IMR-90 (cell line): ENCODE measurements at regions not wholly inside any gene's neighbourhood (a gene's known extent, or its start where the extent isn't known, plus 50 kb on each side); places are given as distances from the start of the nearest gene placed in this dataset.

Source experiments
- ATAC-seq: fragments of 200-7000 bp; cut with Tn5 transposase; 2 replicates; pipeline ENCODE4 v1.9.1; 2020; ENCODE audit warnings: low read depth, mild to moderate bottlenecking, moderate library complexity
- BruUV-seq: library from RNA; stranded (reverse); fragments of 400-500 nt; replicated peaks from 2 replicates; lab custom pipeline; 2021; lab: Mats Ljungman, UMichigan
- CTCF ChIA-PET: fragments of 300-600 bp; formaldehyde crosslinking; extraction: SDS; loops from one replicate; lab custom pipeline; 2021; ENCODE audit warnings: antibody characterized with exemption; lab: Yijun Ruan, JAX
- POLR2A ChIA-PET: fragments of 300-600 bp; sonication (Branson Sonifier 250); formaldehyde crosslinking; loops from one replicate; lab custom pipeline; 2022; ENCODE audit warnings: antibody characterized with exemption; ENCODE audit not compliant: unreplicated experiment; lab: Charles Lee
- DNase-seq: peaks from one replicate; pipeline ENCODE4 v3.0.0; 2013
- H2AFZ ChIP-seq: replicated peaks from 2 replicates; pipeline ENCODE3; 2013; ENCODE audit warnings: low read length, mild to moderate bottlenecking; ENCODE audit not compliant: poor library complexity
- H2AK5ac ChIP-seq: 2 replicates; pipeline ENCODE4 v1.6.1; 2013; ENCODE audit warnings: low read depth, low read length, inconsistent platforms
- H2AK9ac ChIP-seq: replicated peaks from 2 replicates; pipeline ENCODE3; 2013; ENCODE audit warnings: mild to moderate bottlenecking, low read depth, low read length, moderate library complexity; ENCODE audit not compliant: poor library complexity
- H2BK120ac ChIP-seq: 2 replicates; pipeline ENCODE4 v1.6.1; 2013; ENCODE audit warnings: low read depth, low read length, inconsistent platforms
- H2BK15ac ChIP-seq: 3 replicates; pipeline ENCODE4 v1.6.1; 2013; ENCODE audit warnings: low read depth, low read length, inconsistent platforms
- H2BK20ac ChIP-seq: 2 replicates; pipeline ENCODE4 v1.6.1; 2013; ENCODE audit warnings: low read depth, mild to moderate bottlenecking, inconsistent platforms, low read length, moderate library complexity
- H2BK5ac ChIP-seq: 2 replicates; pipeline ENCODE4 v1.6.1; 2013; ENCODE audit warnings: mild to moderate bottlenecking, low read depth, low read length, inconsistent platforms; ENCODE audit not compliant: poor library complexity, severe bottlenecking
- H3K14ac ChIP-seq: replicated peaks from 2 replicates; pipeline ENCODE4 v1.6.1; 2013; ENCODE audit warnings: low read depth, low read length, inconsistent platforms
- H3K18ac ChIP-seq: 2 replicates; pipeline ENCODE4 v1.6.1; 2013; ENCODE audit warnings: low read depth, low read length, control low read depth
- H3K23ac ChIP-seq: 2 replicates; pipeline ENCODE4 v1.6.1; 2013; ENCODE audit warnings: low read depth, low read length, inconsistent platforms
- H3K27ac ChIP-seq: 2 replicates; pipeline ENCODE4 v1.5.1; 2013; ENCODE audit warnings: mild to moderate bottlenecking, control low read depth, low read length; ENCODE audit not compliant: insufficient read depth
- H3K27me3 ChIP-seq: 2 replicates; pipeline ENCODE4 v1.6.1; 2013; ENCODE audit warnings: low read length; ENCODE audit not compliant: control insufficient read depth, insufficient read depth
- H3K36me3 ChIP-seq: 2 replicates; pipeline ENCODE4 v1.6.1; 2013; ENCODE audit warnings: low read length, mixed read lengths; ENCODE audit not compliant: control insufficient read depth, insufficient read depth
- H3K4ac ChIP-seq: 2 replicates; pipeline ENCODE4 v1.6.1; 2013; ENCODE audit warnings: low read depth, low read length, inconsistent platforms
- H3K4me1 ChIP-seq: 2 replicates; pipeline ENCODE4 v1.6.1; 2013; ENCODE audit warnings: low read length, mixed read lengths; ENCODE audit not compliant: control insufficient read depth, insufficient read depth
- H3K4me2 ChIP-seq: 2 replicates; pipeline ENCODE4 v1.6.1; 2013; ENCODE audit warnings: low read depth, mild to moderate bottlenecking, control low read depth, low read length, moderate library complexity
- H3K4me3 ChIP-seq: 2 replicates; pipeline ENCODE4 v1.5.1; 2013; ENCODE audit warnings: low read depth, mild to moderate bottlenecking, control low read depth, low read length, moderate library complexity; ENCODE audit not compliant: insufficient read depth
- H3K56ac ChIP-seq: 2 replicates; pipeline ENCODE4 v1.6.1; 2013; ENCODE audit warnings: low read length, inconsistent platforms; ENCODE audit not compliant: insufficient read depth; ENCODE audit errors: extremely low read depth
- H3K79me1 ChIP-seq, 2 experiments: 2 replicates each; pipeline ENCODE4 v1.6.1; 2013; ENCODE audit warnings: low read length in 2 of 2, inconsistent platforms in 1 of 2, low read depth in 1 of 2
- H3K9ac ChIP-seq: 2 replicates; pipeline ENCODE4 v1.6.1; 2013; ENCODE audit warnings: low read depth, low read length, control low read depth
- H3K9me1 ChIP-seq: 2 replicates; pipeline ENCODE4 v1.6.1; 2013; ENCODE audit warnings: low read length, inconsistent platforms; ENCODE audit not compliant: insufficient read depth
- H3K9me3 ChIP-seq: 2 replicates; pipeline ENCODE4 v1.6.1; 2013; ENCODE audit warnings: low read length; ENCODE audit not compliant: control insufficient read depth, insufficient read depth
- H4K20me1 ChIP-seq: 2 replicates; pipeline ENCODE4 v1.6.1; 2013; ENCODE audit warnings: low read length, inconsistent platforms; ENCODE audit not compliant: insufficient read depth
- H4K5ac ChIP-seq: 2 replicates; pipeline ENCODE4 v1.6.1; 2013; ENCODE audit warnings: mild to moderate bottlenecking, low read depth, low read length, control low read depth
- H4K8ac ChIP-seq, 2 experiments: 2 replicates each; pipeline ENCODE4 v1.6.1; 2013; ENCODE audit warnings: low read depth in 2 of 2, low read length in 2 of 2, control low read depth in 1 of 2, inconsistent platforms in 1 of 2
- H4K91ac ChIP-seq: 2 replicates; pipeline ENCODE4 v1.6.1; 2013; ENCODE audit warnings: low read depth, low read length, inconsistent platforms; ENCODE audit not compliant: insufficient read depth
- BHLHE40 ChIP-seq: fragments of 150-350 bp; IDR thresholded peaks from 2 replicates; pipeline ENCODE4 v1.6.1; 2016; ENCODE audit warnings: mild to moderate bottlenecking, low read depth, low read length
- CEBPB ChIP-seq: IDR thresholded peaks from 2 replicates; pipeline ENCODE4 v1.6.1; 2012; ENCODE audit warnings: low read depth, low read length, improper control_type of control experiment
- MAFK ChIP-seq: IDR thresholded peaks from 2 replicates; pipeline ENCODE4 v1.6.1; 2012; ENCODE audit warnings: low read depth, low read length, improper control_type of control experiment
- MAZ ChIP-seq: IDR thresholded peaks from 2 replicates; pipeline ENCODE4 v1.6.1; 2012; ENCODE audit warnings: low read depth, mild to moderate bottlenecking, low read length, improper control_type of control experiment, moderate library complexity, borderline replicate concordance
- NFE2L2 ChIP-seq: fragments of 150-350 bp; IDR thresholded peaks from 2 replicates; pipeline ENCODE4 v1.6.1; 2016; ENCODE audit warnings: low read depth, mild to moderate bottlenecking, low read length
- RCOR1 ChIP-seq: IDR thresholded peaks from 2 replicates; pipeline ENCODE4 v1.6.1; 2012; ENCODE audit warnings: mild to moderate bottlenecking, low read length, improper control_type of control experiment; ENCODE audit not compliant: insufficient replicate concordance
- WGBS, 2 experiments: methylation state at CpG; one replicate each; pipeline versions ENCODE4 v1.1.5 to v1.1.7; 2013; ENCODE audit warnings: missing lambda C conversion rate in 2 of 2; ENCODE audit not compliant: insufficient read length in 1 of 2; ENCODE audit errors: extremely low coverage in 2 of 2; 5-methylcytosine and 5-hydroxymethylcytosine counted together
- dilution Hi-C: fragments of 300-500 bp; cut with HindIII; formaldehyde crosslinking; loops from one replicate; pipeline ENCODE4 v1.14.3; 2018; ENCODE audit warnings: low sequenced_read_pairs; ENCODE audit not compliant: unreplicated experiment
- in situ Hi-C: fragments of 300-500 bp; cut with MboI; formaldehyde crosslinking; loops from 3 replicates; pipeline ENCODE4 v1.14.3; 2019; ENCODE audit warnings: low sequenced_read_pairs, inconsistent platforms, mixed read lengths
- intact Hi-C: fragments of 100-400 bp; cut with micrococcal nuclease; formaldehyde crosslinking; loops from 2 replicates; pipeline ENCODE4 v1.10.0; 2022
- TF ChIP-seq, protein P1 (sequence below): fragments of 150-350 bp; IDR thresholded peaks from 2 replicates; pipeline ENCODE4 v1.6.1; 2017; ENCODE audit warnings: mild to moderate bottlenecking, antibody characterized with exemption, low read length, low read depth

DNA sequence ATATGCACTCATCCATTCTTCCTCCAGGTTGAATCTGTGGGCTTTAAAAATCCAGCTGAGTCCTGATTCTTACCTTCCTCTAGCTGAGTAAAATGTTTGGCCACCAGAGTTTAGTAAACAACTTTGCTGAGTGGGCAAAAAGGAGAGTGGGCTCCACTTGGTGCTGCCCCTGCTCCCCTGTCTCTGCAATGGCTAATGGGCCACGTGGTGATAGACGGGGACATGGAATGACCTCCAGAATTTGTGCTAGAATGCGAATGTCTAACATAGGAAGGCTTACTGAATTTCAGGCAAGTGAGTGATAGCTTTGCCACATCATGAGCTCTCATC is 137.3 kb upstream of the CES5A start:
- no peak overlapping the region for H3K18ac ChIP-seq
- no peak overlapping the region for H3K9ac ChIP-seq
- no peak overlapping the region for H4K91ac ChIP-seq
- no peaks in the 10 kb centered on the region for H3K79me1 ChIP-seq
- no peak overlapping the region for H3K14ac ChIP-seq
- CTCF ChIA-PET: no interaction called here
- no peaks in the 10 kb centered on the region for H3K27me3 ChIP-seq
- TF ChIP-seq MAZ: no peak
- peak; percentile 68 for TF ChIP-seq MAFK
- TF ChIP-seq NFE2L2: no peak
- TF ChIP-seq, protein P1, sequence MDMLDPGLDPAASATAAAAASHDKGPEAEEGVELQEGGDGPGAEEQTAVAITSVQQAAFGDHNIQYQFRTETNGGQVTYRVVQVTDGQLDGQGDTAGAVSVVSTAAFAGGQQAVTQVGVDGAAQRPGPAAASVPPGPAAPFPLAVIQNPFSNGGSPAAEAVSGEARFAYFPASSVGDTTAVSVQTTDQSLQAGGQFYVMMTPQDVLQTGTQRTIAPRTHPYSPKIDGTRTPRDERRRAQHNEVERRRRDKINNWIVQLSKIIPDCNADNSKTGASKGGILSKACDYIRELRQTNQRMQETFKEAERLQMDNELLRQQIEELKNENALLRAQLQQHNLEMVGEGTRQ: no peak
- no peak for TF ChIP-seq RCOR1
- TF ChIP-seq CEBPB: no peak
- TF ChIP-seq BHLHE40: no peak
- H3K36me3 ChIP-seq: no peaks in the 10 kb centered on the region
- dilution Hi-C loops: no loop called here
- H2BK120ac ChIP-seq: no peak overlapping the region
- H4K8ac ChIP-seq: no peak overlapping the region
- H3K9me3 ChIP-seq: no peaks in the 10 kb centered on the region
- in situ Hi-C loops: no loop called here
- no peaks in the 10 kb centered on the region for H3K4me1 ChIP-seq
- H2AK5ac ChIP-seq: no peak overlapping the region
- H3K4ac ChIP-seq: no peak overlapping the region
- POLR2A ChIA-PET: no interaction called here
- no TSS peak for BruUV-seq
- intact Hi-C loops: no loop called here
- WGBS, 2 experiments: no CpG with 5 or more reads among the region's 3 CpGs
- no peak overlapping the region for H3K23ac ChIP-seq
- H2AFZ ChIP-seq: no peak overlapping the region
- DNase-seq (no peak), ATAC-seq (no peak)
- H2BK5ac ChIP-seq: no peak overlapping the region
- H3K56ac ChIP-seq: no peak overlapping the region
- no peak overlapping the region for H2BK20ac ChIP-seq
- no peak overlapping the region for H3K27ac ChIP-seq
- no peaks in the 10 kb centered on the region for H4K20me1 ChIP-seq
- no peak overlapping the region for H2BK15ac ChIP-seq
- H4K5ac ChIP-seq: no peak overlapping the region
- no peak overlapping the region for H2AK9ac ChIP-seq
- H3K4me2 ChIP-seq: no peak overlapping the region
- H3K4me3 ChIP-seq: no peak overlapping the region
- no peaks in the 10 kb centered on the region for H3K9me1 ChIP-seq
